Activated CD4-positive, alpha-beta T cell treated with anti-CD3 and anti-CD28 coated beads, Interleukin-2, amount 50 U/mL, for 1 hour (primary cell): ENCODE measurements at regions not wholly inside any gene's neighbourhood (a gene's known extent, or its start where the extent isn't known, plus 50 kb on each side); places are given as distances from the start of the nearest gene placed in this dataset.

Source experiments
- DNase-seq: peaks from one replicate; pipeline ENCODE4 v3.0.0-alpha.2; 2020

GRCh38 chr20:7571521-7572055, 368.7 kb downstream of the HAO1 start:
- DNase-seq: no peak

DNA sequence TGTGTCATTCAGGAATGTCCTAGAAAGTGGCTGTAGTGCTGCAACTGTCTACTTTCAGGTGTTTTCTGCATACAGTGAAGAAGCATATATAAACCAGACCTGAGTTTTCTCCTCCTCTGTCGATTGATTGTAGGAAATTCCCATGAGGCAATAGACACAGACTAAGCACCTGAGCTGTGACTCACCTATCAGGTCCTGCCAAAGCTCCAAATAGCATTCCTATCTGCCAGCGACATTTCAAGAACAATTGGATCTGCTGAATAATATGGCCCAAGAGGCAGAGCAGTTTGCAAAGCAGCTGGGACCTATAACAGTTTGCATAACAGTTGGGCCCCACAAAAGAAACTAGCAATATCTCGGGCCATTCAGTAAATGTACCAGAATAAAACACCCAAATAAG, 360.4 kb downstream of the HAO1 start:
- no peak for DNase-seq

DNA sequence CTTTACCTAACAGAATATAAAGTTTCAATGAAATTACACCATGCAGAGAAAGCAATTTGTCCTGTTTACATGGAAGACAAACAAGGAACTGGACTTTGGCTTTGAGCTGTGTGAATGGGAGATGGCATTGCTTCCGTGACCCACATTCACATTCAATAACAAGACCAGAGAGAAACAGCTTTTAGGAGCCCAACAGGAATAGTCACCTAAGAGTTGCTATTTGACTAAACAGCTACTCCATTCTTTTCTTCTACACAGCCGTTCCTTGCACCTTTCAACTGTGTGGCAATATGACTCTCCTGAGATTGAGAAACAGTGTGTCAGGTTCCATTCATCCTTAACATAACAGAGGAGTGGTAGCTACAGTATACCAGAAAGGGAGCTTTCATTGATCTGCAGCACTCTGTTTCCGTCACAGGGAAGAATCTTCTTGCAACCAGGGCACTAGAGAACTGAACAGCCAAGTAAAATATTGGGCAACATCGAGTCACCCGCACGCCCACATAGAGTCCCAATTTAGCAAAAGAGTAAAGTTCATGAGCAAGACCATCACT, 355.1 kb downstream of the HAO1 start:
- DNase-seq: no peak

GRCh38 chr20:7586481-7586880, 353.8 kb downstream of the HAO1 start:
- DNase-seq: no peak

- DNase-seq: no peak
Measured at GRCh38 chr20:7589164-7589563, 351.1 kb downstream of the HAO1 start.

DNA sequence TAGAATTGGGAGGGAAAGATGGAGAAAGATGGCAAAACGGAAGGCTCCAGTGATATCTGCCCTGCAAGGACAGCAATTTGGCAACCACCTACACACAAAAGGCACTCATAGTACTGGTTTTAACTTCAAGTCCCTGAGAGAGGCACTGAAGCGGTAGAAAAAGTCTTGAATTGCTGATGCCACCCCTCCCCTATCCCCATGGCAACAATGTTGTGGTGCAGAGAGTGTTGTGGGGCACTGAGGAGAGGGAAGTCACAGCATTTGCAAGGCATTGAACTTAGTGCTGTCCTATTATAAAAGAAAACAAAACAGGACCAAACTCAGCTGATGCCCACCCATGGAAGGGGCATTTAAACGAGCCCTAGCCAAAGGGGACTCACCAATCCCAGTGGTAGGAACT, 343.7 kb downstream of the HAO1 start:
- DNase-seq: no peak

DNA sequence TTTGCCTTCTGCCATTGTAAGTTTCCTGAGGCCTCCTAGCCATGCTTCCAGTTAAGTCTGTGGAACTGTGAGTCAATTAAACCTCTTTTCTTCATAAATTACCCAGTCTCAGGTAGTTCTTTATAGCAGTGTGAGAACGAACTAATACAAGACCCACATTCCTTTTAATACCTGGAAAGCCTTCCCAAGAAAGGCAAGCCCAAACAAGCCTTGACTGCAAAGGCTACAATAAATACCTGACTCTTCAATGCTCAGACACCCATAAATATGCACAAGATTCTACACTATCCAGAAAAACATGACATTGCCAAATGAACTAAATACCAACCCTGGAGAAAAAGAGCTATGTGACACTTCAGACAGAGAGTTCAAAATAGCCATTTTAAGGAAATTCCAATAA, 338.8 kb downstream of the HAO1 start:
- DNase-seq: no peak

DNA sequence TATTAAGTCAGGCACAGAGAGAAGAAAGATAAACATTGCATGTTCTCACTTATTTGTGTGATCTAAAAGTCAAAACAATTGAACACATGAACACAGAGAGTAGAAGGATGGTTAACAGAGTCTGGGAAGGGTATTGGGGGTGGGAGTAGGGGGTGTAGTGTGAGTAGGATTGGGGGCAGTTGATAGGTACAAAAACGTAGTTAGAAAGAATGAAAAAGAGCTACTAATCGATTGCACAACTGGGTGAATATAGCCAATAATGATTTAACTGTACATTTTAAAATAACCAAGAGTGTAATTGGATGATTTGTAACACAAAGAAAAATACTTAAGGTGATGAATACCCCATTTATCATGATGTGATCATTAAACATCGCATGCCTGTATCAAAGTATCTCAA, 333.3 kb downstream of the HAO1 start:
- DNase-seq: no peak

- DNase-seq: no peak
Measured at GRCh38 chr20:7608250-7608649, 332.0 kb downstream of the HAO1 start.

- no peak for DNase-seq
Measured at GRCh38 chr20:7609251-7609650, 331.0 kb downstream of the HAO1 start.

DNA sequence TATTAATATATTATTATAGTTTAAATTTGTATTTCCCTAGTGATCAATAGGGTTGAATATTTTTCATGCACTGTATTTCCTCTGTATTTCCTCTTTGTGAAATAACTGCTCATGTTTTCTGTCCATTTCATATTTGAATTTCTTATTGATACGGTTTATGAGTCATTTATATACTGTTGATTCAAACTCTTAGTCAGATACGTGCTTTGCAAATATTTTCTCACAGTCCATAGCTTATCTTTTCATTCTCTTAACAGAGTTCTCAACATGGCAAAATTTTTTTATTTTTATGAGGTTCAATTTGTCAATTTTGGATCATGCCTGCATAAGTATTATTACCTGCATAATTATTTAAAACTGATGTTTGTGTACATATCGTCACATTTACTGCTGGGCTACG, 329.6 kb downstream of the HAO1 start:
- no peak for DNase-seq

DNA sequence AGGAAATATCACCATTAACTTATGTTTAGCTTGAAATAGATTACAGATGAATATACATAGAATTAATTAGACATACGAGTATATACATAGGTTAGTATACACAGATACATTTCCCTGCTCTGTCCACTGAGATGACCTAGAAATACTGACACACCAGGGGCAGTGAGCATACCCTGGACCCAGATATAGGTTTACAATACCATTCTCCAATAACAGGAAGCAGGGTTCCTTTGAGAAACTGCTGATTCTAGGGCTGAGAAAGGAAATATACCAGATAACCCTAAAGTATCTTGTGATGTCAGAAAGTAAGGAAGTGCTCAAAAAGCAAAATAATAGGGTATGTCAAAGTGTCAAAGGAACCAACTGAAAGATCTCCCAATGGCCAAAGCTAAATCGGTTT, 322.5 kb downstream of the HAO1 start:
- DNase-seq: no peak

DNA sequence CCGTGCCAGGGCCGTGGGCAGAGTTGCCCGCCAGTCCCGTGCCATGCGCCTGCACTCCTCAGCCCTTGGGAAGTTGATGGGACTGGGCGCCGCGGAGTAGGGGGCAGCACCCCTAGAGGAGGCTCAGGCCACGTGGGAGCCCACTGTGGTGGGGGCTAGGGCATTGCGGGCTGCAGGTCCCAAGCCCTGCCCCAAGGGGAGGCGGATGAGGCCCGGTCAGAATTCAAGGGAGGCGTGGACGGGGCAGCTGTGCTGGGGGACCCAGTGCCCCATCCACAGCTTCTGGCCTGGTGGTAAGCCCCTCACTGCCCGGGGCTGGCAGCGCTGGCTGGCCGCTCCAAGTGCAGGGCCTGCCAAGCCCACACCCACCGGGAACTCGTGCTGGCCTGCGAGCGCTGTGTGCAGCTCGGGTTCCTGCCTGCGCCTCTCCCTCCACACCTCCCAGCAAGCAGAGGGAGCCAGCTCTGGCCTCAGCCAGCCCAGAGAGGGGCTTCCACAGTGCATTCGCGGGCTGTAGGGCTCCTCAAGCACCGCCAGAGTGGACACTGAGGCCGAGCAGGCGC, 317.8 kb downstream of the HAO1 start:
- no peak for DNase-seq

DNA sequence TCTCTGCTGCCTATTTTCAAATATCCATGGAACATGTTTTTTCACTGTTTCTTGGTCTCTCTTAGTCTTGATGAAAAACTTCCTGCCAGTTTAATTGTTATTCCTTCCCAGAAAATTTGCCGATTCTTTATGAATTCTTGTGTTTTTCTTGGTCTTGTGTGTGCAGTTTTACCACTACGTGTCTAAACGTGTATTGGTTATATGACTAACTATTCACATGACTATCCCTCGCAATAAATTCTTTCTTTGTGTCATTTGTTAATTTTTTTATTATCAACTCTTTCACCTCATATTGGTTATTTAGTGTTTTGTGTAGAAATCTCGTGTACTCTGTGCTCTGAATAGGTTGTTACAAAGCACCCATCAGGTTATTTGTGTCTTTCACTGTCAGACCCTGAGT, 315.4 kb downstream of the HAO1 start:
- no peak for DNase-seq

GRCh38 chr20:7627734-7628663, 312.3 kb downstream of the HAO1 start:
- DNase-seq: no peak

DNA sequence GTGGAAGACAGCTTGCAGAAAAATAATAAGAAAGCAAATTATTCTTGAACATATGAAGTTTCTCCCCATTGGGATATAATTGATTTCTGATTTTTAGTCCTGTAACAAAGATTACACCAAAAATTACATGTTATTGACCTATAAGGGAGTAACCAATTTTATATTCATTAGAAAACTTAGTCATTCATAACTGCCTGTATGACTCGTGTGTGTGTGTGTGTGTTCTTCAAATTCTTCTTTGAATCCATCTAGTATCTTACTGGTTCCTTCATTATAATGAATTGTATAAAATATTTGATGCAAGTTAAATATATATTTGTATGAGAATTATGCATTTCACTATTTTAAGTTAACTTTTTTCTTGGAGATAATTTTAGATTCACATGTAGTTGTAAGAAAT, 310.4 kb downstream of the HAO1 start:
- no peak for DNase-seq

GRCh38 chr20:7637184-7637583, 303.1 kb downstream of the HAO1 start:
- no peak for DNase-seq

GRCh38 chr20:7650086-7650879, 290.0 kb downstream of the HAO1 start:
- no peak for DNase-seq

DNA sequence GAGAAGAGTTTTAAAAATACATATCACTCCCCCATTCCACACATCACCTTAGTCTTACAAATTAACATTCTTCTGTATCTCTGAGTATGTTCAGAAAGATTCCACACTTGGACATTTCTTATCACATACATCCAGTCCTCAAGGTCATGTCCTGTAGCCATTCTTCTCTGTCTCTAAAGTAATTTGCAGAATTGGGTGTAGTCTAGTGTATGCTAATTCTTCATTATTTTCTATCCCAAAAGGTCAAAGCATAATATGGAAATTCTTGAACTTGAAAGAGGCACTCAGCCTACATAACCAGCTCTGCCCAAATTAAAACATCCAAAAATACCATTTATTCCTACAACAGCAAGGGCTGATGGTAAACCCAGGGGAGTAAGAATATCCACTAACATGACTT, 286.0 kb downstream of the HAO1 start:
- no peak for DNase-seq

DNA sequence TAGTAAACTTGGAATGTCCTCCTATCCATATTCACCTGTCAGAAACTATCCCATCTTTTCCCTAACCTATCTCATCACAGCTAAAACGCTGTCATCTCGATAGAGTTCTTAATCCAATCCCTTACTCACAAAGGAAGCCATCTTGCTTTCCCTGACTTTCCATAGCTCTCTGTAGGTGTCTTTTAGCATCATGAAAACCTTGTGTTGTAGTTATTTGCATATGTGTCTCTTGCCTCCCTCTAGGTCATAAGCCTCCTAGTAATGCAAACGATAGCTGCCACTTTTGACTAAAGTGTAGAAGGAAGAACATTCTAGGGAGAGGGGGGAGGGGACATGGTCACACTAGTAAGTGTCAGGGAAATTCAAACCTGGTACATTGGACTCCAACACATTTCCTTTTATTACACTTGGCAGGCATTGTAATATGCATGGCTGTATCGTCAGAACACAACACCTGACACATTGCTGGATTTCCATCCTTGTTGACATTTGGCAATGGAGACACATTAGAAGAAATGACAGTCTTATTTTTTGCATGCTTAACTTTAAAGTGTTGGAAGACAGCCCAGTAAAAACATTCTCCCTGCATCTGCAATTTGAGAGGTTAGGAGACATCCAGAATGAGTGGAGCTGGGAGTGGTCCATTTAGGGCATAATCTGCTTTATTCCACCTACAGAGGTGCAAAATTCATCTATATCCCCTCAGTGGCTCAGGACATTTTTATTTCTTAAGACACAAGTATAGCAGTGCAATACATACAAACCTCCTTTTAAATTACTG, 283.4 kb downstream of the HAO1 start:
- DNase-seq: no peak

GRCh38 chr20:7657569-7657968, 282.7 kb downstream of the HAO1 start:
- DNase-seq: no peak

- no peak for DNase-seq
Measured at GRCh38 chr20:7660165-7660564, 280.1 kb downstream of the HAO1 start.
